ENCODE measurements at regions not wholly inside any gene's neighbourhood (a gene's known extent, or its start where the extent isn't known, plus 50 kb on each side); places are given as distances from the start of the nearest gene placed in this dataset.

GRCh38 chr7:91378131-91378530, 113.9 kb downstream of the FZD1 start:
- ChIA-PET CTCF (no interaction called here), POLR2A (no interaction called here)
- Mint-ChIP-seq H3K4me3 (no peak overlapping the region), H3K4me1 (peaks cover 18% of the 10 kb centered on the region), H3K27me3 (ENCODE audit: low read depth) (no peaks in the 10 kb centered on the region; the same call in 1 of the 2 replicates), H3K36me3 (no peaks in the 10 kb centered on the region), H3K27ac (no peak overlapping the region), H3K9me3 (peaks cover 5% of the 10 kb centered on the region; the same call in 1 of the 2 replicates)
- ATAC-seq (no peak), DNase-seq (ENCODE audit: low spot score) (no peak)
- TF ChIP-seq ZNF512 (CRISPR knock-in tag; IDR thresholded peaks at IDR 0.05; ENCODE audit: borderline replicate concordance) = no peak
- no peak for TF ChIP-seq GTF2I (CRISPR knock-in tag; conservative IDR thresholded peaks at IDR 0.05)

GRCh38 chr7:91379236-91379635, 115.0 kb downstream of the FZD1 start:
- CTCF ChIA-PET = no interaction called here
- POLR2A ChIA-PET = no interaction called here
- TF ChIP-seq EMX1 (CRISPR knock-in tag; IDR thresholded peaks at IDR 0.05) (no peak), JUN (CRISPR knock-in tag; IDR thresholded peaks at IDR 0.05) (no peak), CBFB (CRISPR knock-in tag; IDR thresholded peaks at IDR 0.05; ENCODE audit: low read depth) (no peak), ATF6 (CRISPR knock-in tag; IDR thresholded peaks at IDR 0.05) (no peak), RELA (CRISPR knock-in tag; IDR thresholded peaks at IDR 0.05; ENCODE audit: borderline replicate concordance) (no peak), SMAD3 (CRISPR knock-in tag; IDR thresholded peaks at IDR 0.05; ENCODE audit: borderline replicate concordance) (no peak), E2F5 (CRISPR knock-in tag; IDR thresholded peaks at IDR 0.05) (no peak), ERG (CRISPR knock-in tag; IDR thresholded peaks at IDR 0.05) (no peak), ATF3 (CRISPR knock-in tag; conservative IDR thresholded peaks at IDR 0.05) (no peak), PRDM15 (CRISPR knock-in tag; IDR thresholded peaks at IDR 0.05) (no peak), SOX15 (CRISPR knock-in tag; IDR thresholded peaks at IDR 0.05) (no peak), AR (CRISPR knock-in tag; IDR thresholded peaks at IDR 0.05) (no peak), GTF2I (CRISPR knock-in tag; conservative IDR thresholded peaks at IDR 0.05) (no peak), CREB1 (CRISPR knock-in tag; IDR thresholded peaks at IDR 0.05) (no peak), USF1 (CRISPR knock-in tag; IDR thresholded peaks at IDR 0.05) (no peak), OVOL2 (CRISPR knock-in tag; IDR thresholded peaks at IDR 0.05; ENCODE audit: borderline replicate concordance) (no peak), NFATC4 (CRISPR knock-in tag; IDR thresholded peaks at IDR 0.05) (no peak)
- ATAC-seq (no peak), DNase-seq (ENCODE audit: low spot score) (no peak)
- no peak overlapping the region for H3K4me3 Mint-ChIP-seq
- H3K4me1 Mint-ChIP-seq = peaks cover 15% of the 10 kb centered on the region
- H3K27ac Mint-ChIP-seq = no peak overlapping the region
- H3K36me3 Mint-ChIP-seq = no peaks in the 10 kb centered on the region
- no peaks in the 10 kb centered on the region; the same call in 1 of the 2 replicates for H3K27me3 Mint-ChIP-seq (ENCODE audit: low read depth)
- peaks cover 5% of the 10 kb centered on the region; the same call in 1 of the 2 replicates for H3K9me3 Mint-ChIP-seq
